ENCODE measurements at regions not wholly inside any gene's neighbourhood (a gene's known extent, or its start where the extent isn't known, plus 50 kb on each side); places are given as distances from the start of the nearest gene placed in this dataset.

DNA sequence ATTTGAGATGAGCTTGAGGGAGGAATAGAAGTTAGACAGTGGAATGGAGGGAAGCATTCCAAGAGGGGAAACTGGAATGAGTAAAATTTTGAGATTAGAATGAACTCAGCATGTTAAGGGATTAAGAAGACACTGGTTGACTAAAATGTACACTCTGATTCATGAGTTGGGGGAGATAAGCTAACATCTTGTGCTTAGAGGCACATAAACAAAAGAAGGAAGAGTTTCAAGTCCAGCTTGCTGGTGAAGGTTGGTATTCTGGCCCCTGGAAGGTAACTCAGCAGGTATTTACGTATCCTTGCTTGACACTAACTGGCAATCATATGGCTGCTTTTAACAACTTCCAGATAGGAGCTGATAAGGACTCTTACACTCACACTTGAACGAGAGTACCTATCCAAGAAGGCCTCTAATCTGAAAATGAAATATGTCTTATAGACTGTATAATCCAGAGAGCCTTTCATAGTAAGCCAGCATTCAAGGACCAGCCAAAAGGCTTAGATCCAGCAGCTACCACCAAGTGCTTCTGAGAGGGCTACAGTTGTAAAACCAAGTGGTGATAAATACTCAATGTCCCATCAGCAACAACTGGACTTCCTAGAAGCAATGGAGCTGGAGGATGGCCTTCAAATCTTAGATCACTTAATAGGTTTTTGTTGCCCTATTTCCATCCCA is 149.7 kb upstream of the SERP2 start:
- Histone ChIP-seq H3K4me3 (no peak overlapping the region), H3K4me1 (ENCODE audit: low read depth) (no peaks in the 10 kb centered on the region), H3K27ac (no peak overlapping the region), H3K27me3 (no peaks in the 10 kb centered on the region), H3K36me3 (no peaks in the 10 kb centered on the region), H3K9me3 (ENCODE audit: low read depth) (no peaks in the 10 kb centered on the region)
- TF ChIP-seq, protein P1, sequence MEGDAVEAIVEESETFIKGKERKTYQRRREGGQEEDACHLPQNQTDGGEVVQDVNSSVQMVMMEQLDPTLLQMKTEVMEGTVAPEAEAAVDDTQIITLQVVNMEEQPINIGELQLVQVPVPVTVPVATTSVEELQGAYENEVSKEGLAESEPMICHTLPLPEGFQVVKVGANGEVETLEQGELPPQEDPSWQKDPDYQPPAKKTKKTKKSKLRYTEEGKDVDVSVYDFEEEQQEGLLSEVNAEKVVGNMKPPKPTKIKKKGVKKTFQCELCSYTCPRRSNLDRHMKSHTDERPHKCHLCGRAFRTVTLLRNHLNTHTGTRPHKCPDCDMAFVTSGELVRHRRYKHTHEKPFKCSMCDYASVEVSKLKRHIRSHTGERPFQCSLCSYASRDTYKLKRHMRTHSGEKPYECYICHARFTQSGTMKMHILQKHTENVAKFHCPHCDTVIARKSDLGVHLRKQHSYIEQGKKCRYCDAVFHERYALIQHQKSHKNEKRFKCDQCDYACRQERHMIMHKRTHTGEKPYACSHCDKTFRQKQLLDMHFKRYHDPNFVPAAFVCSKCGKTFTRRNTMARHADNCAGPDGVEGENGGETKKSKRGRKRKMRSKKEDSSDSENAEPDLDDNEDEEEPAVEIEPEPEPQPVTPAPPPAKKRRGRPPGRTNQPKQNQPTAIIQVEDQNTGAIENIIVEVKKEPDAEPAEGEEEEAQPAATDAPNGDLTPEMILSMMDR (IDR thresholded peaks at IDR 0.05; ENCODE audit: low read depth, low read length), result no peak
- DNase-seq (ENCODE audit: low read depth in 1 of 2, low spot score in 1 of 2), result no peak

DNA sequence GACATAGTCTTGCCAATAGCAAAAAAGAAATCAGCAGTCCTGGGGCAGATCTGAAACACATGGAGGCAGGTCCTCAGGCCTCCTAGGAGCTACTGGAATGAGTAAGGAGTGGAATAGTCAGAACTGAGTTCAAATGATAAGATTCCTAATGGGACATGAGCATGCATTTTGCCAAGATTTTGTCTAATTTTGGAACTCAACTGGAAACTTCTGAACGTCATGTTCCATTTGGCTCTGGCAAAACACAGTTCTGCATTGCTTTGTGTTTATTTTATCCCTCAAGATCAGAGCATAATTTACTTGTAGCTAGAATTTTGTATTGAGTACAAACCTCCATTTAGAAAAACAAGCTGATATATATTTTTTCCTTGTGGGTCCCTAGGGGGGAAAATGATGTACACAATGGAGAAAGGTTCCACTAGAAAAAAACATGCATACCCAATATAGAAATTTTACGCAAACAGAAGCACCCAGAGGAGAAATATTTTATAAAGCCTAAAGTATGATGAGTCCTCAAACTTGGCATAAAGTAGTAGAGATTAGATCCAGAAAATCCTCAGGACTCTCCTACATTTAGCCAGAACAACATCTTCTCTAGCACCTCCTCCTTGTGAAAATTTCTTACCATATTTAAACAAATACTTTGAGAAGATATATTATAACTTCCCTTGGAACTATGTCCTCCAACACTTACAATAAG is 149.0 kb upstream of the SERP2 start:
- TF ChIP-seq, protein P1 (IDR thresholded peaks at IDR 0.05; ENCODE audit: low read depth, low read length), result no peak
- H3K27me3 ChIP-seq, result no peaks in the 10 kb centered on the region
- no peaks in the 10 kb centered on the region for H3K9me3 ChIP-seq (ENCODE audit: low read depth)
- DNase-seq (ENCODE audit: low read depth in 1 of 2, low spot score in 1 of 2), result peak in 1 of 2 donors; percentile 55
- no peak overlapping the region for H3K27ac ChIP-seq
- no peaks in the 10 kb centered on the region for H3K4me1 ChIP-seq (ENCODE audit: low read depth)
- no peak overlapping the region for H3K4me3 ChIP-seq
- H3K36me3 ChIP-seq, result no peaks in the 10 kb centered on the region

DNA sequence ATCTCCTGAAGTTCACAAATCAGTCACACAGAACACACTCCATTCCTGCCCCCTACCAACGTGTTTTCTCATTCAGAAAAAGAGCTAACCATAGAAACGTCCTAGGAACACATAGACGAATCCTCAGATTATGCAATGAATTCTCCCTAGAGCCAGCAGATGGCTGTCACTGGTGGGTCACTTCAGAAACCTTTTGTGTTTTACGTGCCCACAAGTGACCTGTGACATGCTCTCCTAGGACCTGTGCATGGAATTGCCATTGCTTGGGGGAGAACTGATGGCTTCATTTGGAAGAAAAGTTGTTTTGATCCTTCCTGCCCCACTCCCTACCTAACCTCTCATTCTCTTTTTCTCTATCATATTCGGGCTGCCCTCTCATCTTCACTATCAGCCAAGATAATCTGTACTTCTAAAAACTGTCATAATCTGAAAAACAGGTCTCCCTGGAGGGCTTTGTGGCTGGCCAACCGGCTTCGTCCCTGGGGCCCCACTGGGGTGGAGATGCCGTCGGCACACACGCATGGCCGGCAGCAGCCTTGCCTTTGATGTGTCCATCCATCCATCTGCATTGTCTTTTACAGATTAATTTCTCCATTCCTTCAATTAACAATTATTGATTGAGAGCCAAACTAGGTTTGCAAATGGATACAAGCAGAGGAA is 144.1 kb upstream of the SERP2 start:
- no peak for DNase-seq (ENCODE audit: low read depth in 1 of 2, low spot score in 1 of 2)
- Histone ChIP-seq H3K4me1 (ENCODE audit: low read depth) (peaks cover 7% of the 10 kb centered on the region), H3K9me3 (ENCODE audit: low read depth) (no peaks in the 10 kb centered on the region), H3K4me3 (no peak overlapping the region), H3K27me3 (no peaks in the 10 kb centered on the region), H3K36me3 (no peaks in the 10 kb centered on the region), H3K27ac (no peak overlapping the region)
- TF ChIP-seq, protein P1 (IDR thresholded peaks at IDR 0.05; ENCODE audit: low read depth, low read length), result no peak

DNA sequence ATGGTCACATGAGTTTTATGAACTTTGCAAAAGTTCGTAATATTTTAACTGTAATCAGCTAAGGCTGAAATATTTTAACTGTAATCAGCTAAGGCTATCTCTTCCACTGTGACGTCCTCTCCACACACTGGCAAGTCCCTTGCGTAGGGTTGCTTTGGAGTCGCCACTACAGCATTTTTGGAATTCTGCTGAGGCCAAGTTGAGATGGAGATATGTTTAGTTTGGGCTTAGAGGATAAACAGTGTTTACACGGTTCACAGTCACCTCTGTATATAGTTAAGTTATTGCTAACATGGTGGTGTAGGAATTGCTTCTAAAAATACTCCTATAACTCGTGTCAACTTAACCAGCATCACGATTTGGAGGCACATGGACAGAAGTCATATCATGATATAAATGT is 143.6 kb upstream of the SERP2 start:
- peaks cover 7% of the 10 kb centered on the region for H3K4me1 ChIP-seq (ENCODE audit: low read depth)
- no peaks in the 10 kb centered on the region for H3K27me3 ChIP-seq
- no peak for DNase-seq (ENCODE audit: low read depth in 1 of 2, low spot score in 1 of 2)
- H3K36me3 ChIP-seq, result no peaks in the 10 kb centered on the region
- no peaks in the 10 kb centered on the region for H3K9me3 ChIP-seq (ENCODE audit: low read depth)
- no peak overlapping the region for H3K4me3 ChIP-seq
- H3K27ac ChIP-seq, result no peak overlapping the region
- TF ChIP-seq, protein P1 (IDR thresholded peaks at IDR 0.05; ENCODE audit: low read depth, low read length), result no peak

DNA sequence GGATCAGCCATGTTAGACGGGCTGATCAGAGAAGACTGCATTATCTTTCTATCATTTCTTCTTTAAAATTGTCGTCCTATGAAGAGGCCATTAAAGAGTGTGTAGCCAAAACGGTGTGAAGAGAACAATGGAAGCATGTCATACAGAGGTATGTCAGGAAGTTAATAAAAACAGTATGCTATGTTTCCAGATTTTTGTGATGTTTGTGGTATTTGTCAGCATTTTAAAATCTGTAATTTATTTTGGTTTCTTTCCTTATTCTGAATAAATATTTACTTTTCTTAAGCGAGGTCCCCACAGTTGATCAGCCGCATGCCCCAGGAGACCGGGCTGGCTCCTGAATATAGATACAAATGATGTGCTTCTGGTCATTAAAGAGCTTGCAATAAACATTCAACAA is 142.9 kb upstream of the SERP2 start:
- Histone ChIP-seq H3K27me3 (no peaks in the 10 kb centered on the region), H3K27ac (no peak overlapping the region), H3K9me3 (ENCODE audit: low read depth) (no peaks in the 10 kb centered on the region), H3K4me1 (ENCODE audit: low read depth) (peaks cover 7% of the 10 kb centered on the region), H3K36me3 (no peaks in the 10 kb centered on the region), H3K4me3 (no peak overlapping the region)
- TF ChIP-seq, protein P1 (IDR thresholded peaks at IDR 0.05; ENCODE audit: low read depth, low read length), result no peak
- peak in 1 of 2 donors; percentile 15 for DNase-seq (ENCODE audit: low read depth in 1 of 2, low spot score in 1 of 2)
